Spleen (tissue), 7 donors: ENCODE measurements at regions not wholly inside any gene's neighbourhood (a gene's known extent, or its start where the extent isn't known, plus 50 kb on each side); places are given as distances from the start of the nearest gene placed in this dataset.

Source experiments
- CTCF ChIP-seq, 11 experiments: fragments of 200-600 bp in 7 of 11; fragments of 450-650 bp in 4 of 11; sonication (generic) in 4 of 11; IDR thresholded peaks in 8 of 11; conservative IDR thresholded peaks in 3 of 11; 1 replicate in 7 of 11; 2 replicates in 4 of 11; pipeline versions ENCODE4 v1.4.0 to v1.8.0; 2016 to 2021; ENCODE audit warnings: antibody characterized with exemption in 11 of 11, inconsistent platforms in 4 of 11, mild to moderate bottlenecking in 1 of 11
- POLR2A ChIP-seq, 3 donors: fragments of 450-650 bp; IDR thresholded peaks; one replicate each; pipeline ENCODE4 v1.5.1; 2017; ENCODE audit warnings: antibody characterized with exemption in 3 of 3, mild to moderate bottlenecking in 1 of 3
- POLR2AphosphoS5 ChIP-seq, 3 donors: sonication (generic); formaldehyde crosslinking; IDR thresholded peaks; one replicate each; pipeline ENCODE4 v1.5.1; 2017; ENCODE audit warnings: antibody characterized with exemption in 3 of 3
- donor health status: DM: no; HTN: no; CAD: no; lungs with moderate emphysema.
- donor health status: DM: no; HTN: no; CAD: no.
- donor health status: DM: no; HTN: no; CAD: no.

- TF ChIP-seq CTCF (IDR thresholded peaks at IDR 0.05 in 8 of 11, conservative IDR thresholded peaks at IDR 0.05 in 3 of 11) (no peak), POLR2A (IDR thresholded peaks at IDR 0.05) (no peak), POLR2AphosphoS5 (IDR thresholded peaks at IDR 0.05) (no peak)
Measured at GRCh38 chr2:111668741-111669140, 215.3 kb downstream of the ANAPC1 start.
